Retinal pigment epithelial cell (primary cell): ENCODE measurements at regions not wholly inside any gene's neighbourhood (a gene's known extent, or its start where the extent isn't known, plus 50 kb on each side); places are given as distances from the start of the nearest gene placed in this dataset.

ENCODE experiments used
- DNase-seq: peaks from one replicate; pipeline ENCODE4 v3.0.0-alpha.2; 2010; ENCODE audit warnings: low read depth
- H3K4me3 ChIP-seq: 2 replicates; pipeline ENCODE4 v1.5.1; 2011; ENCODE audit warnings: mild to moderate bottlenecking, low read length, control low read depth, moderate library complexity
- TF ChIP-seq, protein P1 (sequence below): conservative IDR thresholded peaks from 2 replicates; pipeline ENCODE4 v1.5.1; 2011; ENCODE audit warnings: low read depth, low read length, control low read depth, inconsistent platforms

DNA sequence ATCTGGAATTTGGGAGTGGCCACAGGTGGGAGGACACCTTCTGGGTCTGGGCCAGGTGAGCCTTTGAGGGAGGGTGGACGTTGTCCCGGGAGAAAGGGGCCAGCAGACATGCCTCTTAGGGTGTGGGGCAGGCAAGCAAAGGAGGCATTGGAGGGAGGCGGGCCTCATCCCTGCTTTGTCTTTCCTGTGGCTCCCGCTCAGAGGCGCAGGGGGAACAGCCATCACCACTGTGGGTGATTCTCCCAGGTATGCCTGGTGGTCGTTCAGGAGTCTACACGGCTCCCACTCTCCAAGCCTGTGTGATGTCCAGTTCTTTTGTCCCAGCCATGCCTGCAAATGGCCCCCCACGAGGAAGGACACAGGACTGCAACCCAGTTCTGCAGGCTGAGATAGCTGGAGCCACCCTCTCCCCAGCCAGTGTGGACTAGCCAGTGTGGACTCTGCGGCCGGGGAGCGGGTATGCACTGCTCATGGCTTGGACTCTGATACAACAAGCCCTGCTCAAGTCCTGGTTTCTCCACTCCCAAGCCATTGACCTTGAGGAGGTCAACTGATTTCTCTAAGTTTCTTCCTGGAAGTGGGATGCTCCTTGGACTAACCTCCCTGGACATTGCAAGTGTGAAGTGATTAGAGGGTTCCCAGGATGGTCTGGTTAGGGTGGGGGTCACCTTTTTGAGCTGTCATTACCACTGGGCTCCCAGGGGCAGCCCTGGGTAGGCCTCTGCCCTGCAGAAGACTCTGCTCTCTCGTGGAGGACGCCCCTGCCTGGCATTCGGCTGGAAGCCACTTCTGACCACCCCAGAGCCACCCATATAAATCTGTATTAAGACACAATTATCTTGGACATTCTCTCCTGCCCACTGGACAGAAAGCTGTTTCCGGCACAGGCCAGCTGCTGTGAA, 1151.2 kb downstream of the BRD1 start:
- no peak for DNase-seq
- no peak overlapping the region for H3K4me3 ChIP-seq
- TF ChIP-seq, protein P1, sequence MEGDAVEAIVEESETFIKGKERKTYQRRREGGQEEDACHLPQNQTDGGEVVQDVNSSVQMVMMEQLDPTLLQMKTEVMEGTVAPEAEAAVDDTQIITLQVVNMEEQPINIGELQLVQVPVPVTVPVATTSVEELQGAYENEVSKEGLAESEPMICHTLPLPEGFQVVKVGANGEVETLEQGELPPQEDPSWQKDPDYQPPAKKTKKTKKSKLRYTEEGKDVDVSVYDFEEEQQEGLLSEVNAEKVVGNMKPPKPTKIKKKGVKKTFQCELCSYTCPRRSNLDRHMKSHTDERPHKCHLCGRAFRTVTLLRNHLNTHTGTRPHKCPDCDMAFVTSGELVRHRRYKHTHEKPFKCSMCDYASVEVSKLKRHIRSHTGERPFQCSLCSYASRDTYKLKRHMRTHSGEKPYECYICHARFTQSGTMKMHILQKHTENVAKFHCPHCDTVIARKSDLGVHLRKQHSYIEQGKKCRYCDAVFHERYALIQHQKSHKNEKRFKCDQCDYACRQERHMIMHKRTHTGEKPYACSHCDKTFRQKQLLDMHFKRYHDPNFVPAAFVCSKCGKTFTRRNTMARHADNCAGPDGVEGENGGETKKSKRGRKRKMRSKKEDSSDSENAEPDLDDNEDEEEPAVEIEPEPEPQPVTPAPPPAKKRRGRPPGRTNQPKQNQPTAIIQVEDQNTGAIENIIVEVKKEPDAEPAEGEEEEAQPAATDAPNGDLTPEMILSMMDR: no peak

- no peak for DNase-seq
- TF ChIP-seq, protein P1: no peak
- H3K4me3 ChIP-seq: no peak overlapping the region
Measured at GRCh38 chr22:48675830-48676145, 1151.9 kb downstream of the BRD1 start.

DNA sequence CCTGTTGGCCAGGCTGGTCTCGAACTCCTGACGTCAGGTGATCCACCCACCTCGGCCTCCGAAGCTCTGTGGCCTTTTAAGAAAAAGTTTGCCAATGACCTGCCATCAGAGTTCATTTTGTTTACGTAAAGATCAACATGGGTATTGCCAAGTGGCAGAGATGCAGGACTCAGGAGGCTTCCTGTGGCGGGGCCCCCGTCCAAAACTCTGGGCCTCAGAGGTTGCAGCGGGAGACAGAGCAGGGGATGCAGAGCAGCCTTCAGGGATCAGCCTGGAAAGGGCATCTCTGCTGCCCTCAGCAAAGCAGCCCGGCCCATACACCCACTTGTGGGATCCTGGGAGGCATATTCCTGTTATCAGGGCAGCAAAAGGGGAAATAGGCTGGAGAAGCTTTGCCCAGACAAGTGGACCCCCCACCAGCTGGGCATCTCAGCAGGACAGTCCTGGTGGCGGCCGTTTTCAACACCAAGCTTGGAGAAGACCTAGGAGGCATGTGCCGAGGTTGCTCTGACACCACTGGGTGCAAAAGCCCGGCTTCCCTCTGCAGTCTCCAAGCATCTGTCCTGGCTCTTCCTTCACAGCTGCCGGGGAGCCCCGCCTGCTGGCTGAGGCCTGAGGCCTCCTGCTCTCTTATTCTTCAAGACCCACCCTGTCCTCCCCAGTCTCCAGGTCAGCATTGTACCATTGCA, 1152.4 kb downstream of the BRD1 start:
- no peak for DNase-seq
- TF ChIP-seq, protein P1: no peak
- H3K4me3 ChIP-seq: no peak overlapping the region

GRCh38 chr22:48673806-48674500, 1153.7 kb downstream of the BRD1 start:
- TF ChIP-seq, protein P1: no peak
- H3K4me3 ChIP-seq: no peak overlapping the region
- no peak for DNase-seq

DNA sequence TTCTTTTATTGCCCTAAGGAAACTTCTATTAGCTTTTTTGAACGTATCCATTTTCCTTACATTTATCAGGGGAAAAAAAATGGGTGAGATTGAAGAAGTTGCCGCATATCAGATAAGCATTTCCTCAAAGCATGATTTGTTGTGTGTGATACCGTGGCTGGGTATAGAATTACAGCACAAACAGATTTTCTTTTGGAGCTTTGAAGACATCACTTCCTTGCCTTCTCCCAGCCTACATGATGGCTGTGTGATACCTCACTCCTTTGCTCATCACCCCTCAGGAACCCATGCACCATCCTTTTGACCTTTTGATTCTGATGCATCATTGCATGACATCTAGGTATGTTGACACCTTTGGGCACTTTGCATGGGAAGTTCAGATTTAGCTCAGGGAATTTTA, 1155.3 kb downstream of the BRD1 start:
- no peak overlapping the region for H3K4me3 ChIP-seq
- TF ChIP-seq, protein P1: no peak
- DNase-seq: no peak

DNA sequence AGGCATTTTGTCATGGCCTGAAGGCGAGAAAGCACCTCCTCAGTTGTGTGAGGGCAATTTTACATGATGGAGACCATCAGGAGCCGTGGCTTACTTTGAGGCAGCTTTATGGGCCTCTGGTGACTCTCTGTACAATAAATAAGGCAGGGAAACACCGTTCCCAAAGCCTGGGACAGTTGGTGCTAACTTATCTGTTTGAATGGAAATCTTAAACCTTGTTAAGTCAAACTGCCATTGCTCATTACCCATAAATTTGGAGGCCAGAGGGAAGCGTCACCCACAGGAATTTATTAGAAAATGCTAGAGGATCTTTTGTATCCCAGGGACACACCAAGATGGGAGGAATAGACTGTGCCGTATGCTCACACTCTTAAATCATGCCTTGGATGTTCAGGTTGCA, 1156.9 kb downstream of the BRD1 start:
- TF ChIP-seq, protein P1: no peak
- DNase-seq: no peak
- no peak overlapping the region for H3K4me3 ChIP-seq
